Activated B cell treated with CpG ODN at 0.5 μM for 24 hours (primary cell): ENCODE measurements at regions not wholly inside any gene's neighbourhood (a gene's known extent, or its start where the extent isn't known, plus 50 kb on each side); places are given as distances from the start of the nearest gene placed in this dataset.

Experiments used
- ATAC-seq: fragments of 200-7000 bp; cut with Tn5 transposase; one replicate; pipeline ENCODE4 v1.10.0; 2021; ENCODE audit warnings: low read depth, mild to moderate bottlenecking, moderate library complexity
- CTCF ChIA-PET: fragments of 350-600 bp; sonication (Branson Sonifier 250); formaldehyde crosslinking; loops from one replicate; lab custom pipeline; 2021; ENCODE audit warnings: antibody characterized with exemption; lab: Charles Lee
- POLR2A ChIA-PET: fragments of 350-600 bp; sonication (Branson Sonifier 250); formaldehyde crosslinking; loops from one replicate; lab custom pipeline; 2021; ENCODE audit warnings: antibody characterized with exemption; lab: Charles Lee
- DNase-seq: peaks from one replicate; pipeline ENCODE4 v3.0.0; 2022
- H3K27ac Mint-ChIP-seq: one replicate; pipeline ENCODE4 v1.8.0; 2020; ENCODE audit warnings: mixed read lengths
- H3K27me3 Mint-ChIP-seq: one replicate; pipeline ENCODE4 v1.8.0; 2021; ENCODE audit warnings: mixed read lengths
- H3K36me3 Mint-ChIP-seq: one replicate; pipeline ENCODE4 v1.8.0; 2021; ENCODE audit warnings: low read depth, mixed read lengths
- H3K4me1 Mint-ChIP-seq: one replicate; pipeline ENCODE4 v1.8.0; 2021; ENCODE audit warnings: mixed read lengths
- H3K4me3 Mint-ChIP-seq: one replicate; pipeline ENCODE4 v1.8.0; 2020; ENCODE audit warnings: mild to moderate bottlenecking, mixed read lengths
- H3K9me3 Mint-ChIP-seq: one replicate; pipeline ENCODE4 v1.8.0; 2020; ENCODE audit warnings: mixed read lengths
- intact Hi-C: fragments of 100-400 bp; cut with micrococcal nuclease; formaldehyde crosslinking; loops from one replicate; pipeline ENCODE4 v1.15.1; 2024
- TF ChIP-seq, protein P1 (sequence below): fragments of 200-600 bp; IDR thresholded peaks from one replicate; pipeline ENCODE4 v1.8.0; 2022; ENCODE audit warnings: antibody characterized with exemption, mild to moderate bottlenecking

DNA sequence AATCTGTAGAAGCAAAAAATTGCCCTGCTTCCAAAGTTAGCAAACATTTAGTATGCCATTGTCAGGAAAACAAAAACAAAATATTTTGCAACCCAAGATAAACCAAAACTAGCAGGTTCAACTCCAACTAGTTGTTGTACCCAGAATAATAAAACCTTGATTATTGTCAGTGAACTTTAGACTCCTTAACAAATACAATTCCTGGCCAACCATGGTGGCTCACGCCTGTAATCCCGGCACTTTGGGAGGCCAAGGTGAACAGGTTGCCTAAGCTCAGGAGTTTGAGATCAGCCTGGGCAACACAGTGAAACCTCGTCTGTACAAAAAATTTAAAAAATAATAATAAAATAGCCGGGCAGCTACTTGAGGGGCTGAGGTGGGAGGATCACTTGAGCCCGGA, 53.6 kb upstream of the EPCAM start:
- no peaks in the 10 kb centered on the region for H3K36me3 Mint-ChIP-seq
- intact Hi-C loops = no loop called here
- no peak overlapping the region for H3K4me3 Mint-ChIP-seq
- ChIA-PET CTCF (no interaction called here), POLR2A (no interaction called here)
- DNase-seq (no peak), ATAC-seq (no peak)
- no peaks in the 10 kb centered on the region for H3K27me3 Mint-ChIP-seq
- TF ChIP-seq, protein P1, sequence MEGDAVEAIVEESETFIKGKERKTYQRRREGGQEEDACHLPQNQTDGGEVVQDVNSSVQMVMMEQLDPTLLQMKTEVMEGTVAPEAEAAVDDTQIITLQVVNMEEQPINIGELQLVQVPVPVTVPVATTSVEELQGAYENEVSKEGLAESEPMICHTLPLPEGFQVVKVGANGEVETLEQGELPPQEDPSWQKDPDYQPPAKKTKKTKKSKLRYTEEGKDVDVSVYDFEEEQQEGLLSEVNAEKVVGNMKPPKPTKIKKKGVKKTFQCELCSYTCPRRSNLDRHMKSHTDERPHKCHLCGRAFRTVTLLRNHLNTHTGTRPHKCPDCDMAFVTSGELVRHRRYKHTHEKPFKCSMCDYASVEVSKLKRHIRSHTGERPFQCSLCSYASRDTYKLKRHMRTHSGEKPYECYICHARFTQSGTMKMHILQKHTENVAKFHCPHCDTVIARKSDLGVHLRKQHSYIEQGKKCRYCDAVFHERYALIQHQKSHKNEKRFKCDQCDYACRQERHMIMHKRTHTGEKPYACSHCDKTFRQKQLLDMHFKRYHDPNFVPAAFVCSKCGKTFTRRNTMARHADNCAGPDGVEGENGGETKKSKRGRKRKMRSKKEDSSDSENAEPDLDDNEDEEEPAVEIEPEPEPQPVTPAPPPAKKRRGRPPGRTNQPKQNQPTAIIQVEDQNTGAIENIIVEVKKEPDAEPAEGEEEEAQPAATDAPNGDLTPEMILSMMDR = no peak
- no peaks in the 10 kb centered on the region for H3K9me3 Mint-ChIP-seq
- H3K4me1 Mint-ChIP-seq = peaks cover 24% of the 10 kb centered on the region
- H3K27ac Mint-ChIP-seq = no peak overlapping the region

DNA sequence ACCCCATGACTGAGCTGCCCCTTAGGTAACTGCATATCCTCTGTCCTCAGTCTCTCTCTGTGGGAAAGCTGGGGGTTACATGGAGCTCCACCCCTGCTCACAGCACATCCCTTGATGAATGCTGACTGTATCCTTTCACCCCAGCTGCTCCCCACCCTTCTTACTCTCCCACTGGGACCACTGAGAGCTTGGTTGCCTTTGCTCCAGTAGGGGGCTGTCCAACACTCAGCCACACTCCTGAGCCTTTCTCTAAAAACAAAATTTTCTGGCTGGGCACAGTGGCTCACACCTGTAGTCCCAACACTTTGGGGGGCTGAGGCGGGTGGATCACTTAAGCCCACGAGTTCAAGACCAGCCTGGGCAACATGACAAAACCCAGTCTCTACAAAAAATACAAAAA, 55.4 kb upstream of the EPCAM start:
- no peak overlapping the region for H3K4me3 Mint-ChIP-seq
- H3K9me3 Mint-ChIP-seq = no peaks in the 10 kb centered on the region
- TF ChIP-seq, protein P1 = no peak
- no peak for ATAC-seq
- ChIA-PET POLR2A (interaction anchor here (1.0 kb wide), 1 partner anchor 12 kb away, joined by 4 read pairs; no protein-coding TSS in a partner anchor), CTCF (interaction anchor here (1.1 to 2.3 kb wide), 3 partner anchors 9 to 41 kb away, joined by 3 to 7 read pairs (median 4); no protein-coding TSS in a partner anchor)
- H3K27ac Mint-ChIP-seq = no peak overlapping the region
- DNase-seq = no peak
- intact Hi-C loops = no loop called here
- H3K27me3 Mint-ChIP-seq = no peaks in the 10 kb centered on the region
- H3K36me3 Mint-ChIP-seq = no peaks in the 10 kb centered on the region
- H3K4me1 Mint-ChIP-seq = peaks cover 39% of the 10 kb centered on the region

DNA sequence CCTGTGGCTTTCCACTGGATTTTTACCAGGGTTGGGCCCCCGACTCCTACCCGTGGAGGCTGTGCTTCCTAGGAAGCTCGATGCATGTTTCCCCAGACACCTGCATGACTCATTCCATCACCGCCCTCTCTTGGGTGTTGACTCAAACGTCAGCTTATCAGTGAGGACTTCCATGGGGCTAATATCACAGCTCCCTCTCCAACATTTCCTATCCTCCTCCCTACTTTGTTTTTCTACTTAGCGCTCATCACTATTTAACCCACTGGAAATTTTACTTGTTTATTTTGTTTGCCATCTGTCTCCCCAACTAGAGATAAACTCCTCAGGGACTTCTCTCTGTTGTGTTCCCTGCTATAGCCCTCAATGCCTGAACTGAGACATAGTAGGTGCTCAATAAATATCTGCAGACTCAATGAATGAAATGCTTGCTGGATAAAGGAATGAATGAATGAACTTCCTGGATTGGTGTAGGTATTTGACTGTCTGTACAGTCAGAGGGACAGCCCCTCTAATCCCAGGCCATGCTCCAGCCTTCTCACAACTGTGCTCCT, 55.9 kb upstream of the EPCAM start:
- H3K4me3 Mint-ChIP-seq = no peak overlapping the region
- no peaks in the 10 kb centered on the region for H3K36me3 Mint-ChIP-seq
- ATAC-seq = no peak
- DNase-seq = no peak
- no peaks in the 10 kb centered on the region for H3K9me3 Mint-ChIP-seq
- H3K27me3 Mint-ChIP-seq = no peaks in the 10 kb centered on the region
- POLR2A ChIA-PET = no interaction called here
- TF ChIP-seq, protein P1 = no peak
- intact Hi-C loops = no loop called here
- CTCF ChIA-PET = interaction anchor here (1.1 to 2.3 kb wide), 3 partner anchors 10 to 40 kb away, joined by 3 to 7 read pairs (median 4); no protein-coding TSS in a partner anchor
- peaks cover 42% of the 10 kb centered on the region for H3K4me1 Mint-ChIP-seq
- H3K27ac Mint-ChIP-seq = no peak overlapping the region

- H3K27me3 Mint-ChIP-seq = no peaks in the 10 kb centered on the region
- ChIA-PET CTCF (interaction anchor here (1.1 to 2.3 kb wide), 4 partner anchors 10 to 40 kb away, joined by 3 to 7 read pairs (median 4); no protein-coding TSS in a partner anchor), POLR2A (no interaction called here)
- H3K4me1 Mint-ChIP-seq = peaks cover 43% of the 10 kb centered on the region
- no peak overlapping the region for H3K4me3 Mint-ChIP-seq
- H3K36me3 Mint-ChIP-seq = no peaks in the 10 kb centered on the region
- H3K27ac Mint-ChIP-seq = no peak overlapping the region
- intact Hi-C loops = no loop called here
- no peaks in the 10 kb centered on the region for H3K9me3 Mint-ChIP-seq
- ATAC-seq (no peak), DNase-seq (no peak)
- TF ChIP-seq, protein P1 = no peak
These were observed 56.6 kb upstream of the EPCAM start for GRCh38 chr2:47312491-47312850.

GRCh38 chr2:47311764-47312490, 57.2 kb upstream of the EPCAM start:
- TF ChIP-seq, protein P1 = no peak
- DNase-seq = no peak
- Mint-ChIP-seq H3K27me3 (no peaks in the 10 kb centered on the region), H3K27ac (peak overlapping the region; percentile 44), H3K9me3 (no peaks in the 10 kb centered on the region), H3K4me3 (no peak overlapping the region), H3K4me1 (peaks cover 46% of the 10 kb centered on the region), H3K36me3 (no peaks in the 10 kb centered on the region)
- no peak for ATAC-seq
- ChIA-PET POLR2A (no interaction called here), CTCF (interaction anchor here (1.5 kb wide), 1 partner anchor 23 kb away, joined by 3 read pairs; no protein-coding TSS in a partner anchor)
- intact Hi-C loops = no loop called here
